GM19240 (cell line): ENCODE measurements at regions not wholly inside any gene's neighbourhood (a gene's known extent, or its start where the extent isn't known, plus 50 kb on each side); places are given as distances from the start of the nearest gene placed in this dataset.

Experiments
- DNase-seq: peaks from one replicate; pipeline ENCODE4 v3.0.0; 2011; ENCODE audit warnings: low spot score; ENCODE audit not compliant: insufficient read length

DNA sequence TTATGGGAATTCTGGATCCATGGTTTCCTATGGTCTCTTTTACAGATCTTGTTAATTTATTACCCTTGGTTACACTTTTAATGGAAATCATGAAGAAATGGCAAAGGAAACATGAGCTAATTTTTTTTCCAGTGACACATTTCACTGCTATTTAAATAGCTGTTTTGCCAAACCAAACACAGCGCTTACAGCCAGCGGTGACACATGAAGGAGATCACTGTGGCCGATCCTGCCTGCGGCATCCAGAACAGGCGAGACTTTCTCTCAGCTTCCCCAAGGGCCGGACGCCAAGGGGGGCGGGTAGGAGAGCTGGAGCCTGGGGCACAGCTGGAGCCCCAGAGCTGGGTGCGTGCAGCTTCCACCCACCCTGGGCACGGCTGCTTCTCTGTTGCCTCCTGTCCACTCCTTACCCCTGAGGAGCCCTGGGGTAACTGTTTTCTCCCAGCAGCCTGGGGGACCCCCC, 81.4 kb upstream of the PKDCC start:
- DNase-seq, result no peak

DNA sequence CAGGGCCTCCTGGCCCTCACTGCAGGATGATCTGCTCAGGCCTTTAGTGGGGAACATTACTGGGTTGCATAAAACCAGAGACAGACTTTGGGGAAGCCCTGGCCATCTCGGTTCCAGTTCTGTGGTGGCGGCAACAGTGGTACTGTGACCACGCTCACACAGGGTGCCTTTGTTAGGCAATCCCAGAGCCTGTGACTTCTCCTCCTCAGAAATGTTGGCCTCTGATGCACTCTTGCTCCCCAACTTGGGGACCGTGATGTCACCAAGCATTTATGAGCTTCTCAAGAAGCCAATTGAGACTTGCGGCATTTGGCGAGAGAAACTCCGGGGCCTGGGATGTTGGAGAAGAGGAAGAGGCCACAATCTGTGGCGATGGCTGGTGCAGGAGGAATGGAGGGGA, 80.9 kb upstream of the PKDCC start:
- DNase-seq, result no peak

DNA sequence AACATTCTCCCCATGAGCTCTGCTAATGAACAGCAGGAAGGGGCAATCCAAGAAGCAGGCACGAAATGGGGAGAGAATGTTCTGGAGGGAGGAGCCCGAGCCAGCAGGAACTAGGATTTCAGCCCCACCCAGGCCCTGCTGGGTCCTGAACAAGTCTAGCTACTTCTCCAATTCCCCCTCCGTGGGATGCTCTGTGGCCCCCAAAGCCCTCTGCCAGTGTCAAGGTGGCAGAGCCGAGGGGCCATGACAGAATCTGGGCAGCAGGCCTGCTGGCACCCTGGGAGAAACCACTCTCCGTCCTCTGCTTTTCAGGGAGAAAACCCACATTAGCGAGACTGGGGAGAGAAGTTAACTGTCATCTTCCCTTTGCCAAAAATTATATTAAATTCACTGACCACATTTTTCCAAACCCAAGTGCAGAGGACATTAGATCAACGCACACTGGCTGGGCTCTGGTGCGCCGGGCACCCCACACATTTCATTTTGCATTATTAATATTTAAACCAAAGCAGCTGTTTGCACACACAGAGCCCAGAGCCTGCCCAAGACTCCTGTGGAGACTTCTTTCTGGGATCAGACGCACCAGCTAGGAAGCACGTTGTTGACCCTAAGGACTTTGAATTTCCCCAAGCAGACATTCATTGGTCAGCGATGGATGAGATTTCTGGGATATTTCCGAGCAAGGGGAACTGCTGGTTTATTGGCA, 80.2 kb upstream of the PKDCC start:
- no peak for DNase-seq

DNA sequence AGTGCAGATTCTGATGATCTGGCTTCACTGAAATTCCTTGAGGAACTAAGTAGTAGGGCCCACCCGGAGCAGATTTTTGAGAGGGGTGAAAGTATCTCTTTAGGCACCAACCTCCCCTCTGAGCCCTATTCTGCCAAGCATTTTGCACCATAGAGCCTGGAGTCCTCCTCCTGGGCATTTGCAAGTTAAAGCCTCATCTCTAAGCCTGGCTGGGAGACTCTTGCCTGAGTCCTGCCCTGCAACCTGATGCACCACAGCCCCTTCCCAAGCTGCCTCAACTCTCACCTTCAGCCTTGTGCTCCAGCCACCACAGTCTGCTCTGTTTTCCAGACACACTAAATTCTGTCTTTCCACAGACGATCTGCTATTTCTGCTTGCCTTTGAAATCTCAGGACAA, 79.6 kb upstream of the PKDCC start:
- no peak for DNase-seq

DNA sequence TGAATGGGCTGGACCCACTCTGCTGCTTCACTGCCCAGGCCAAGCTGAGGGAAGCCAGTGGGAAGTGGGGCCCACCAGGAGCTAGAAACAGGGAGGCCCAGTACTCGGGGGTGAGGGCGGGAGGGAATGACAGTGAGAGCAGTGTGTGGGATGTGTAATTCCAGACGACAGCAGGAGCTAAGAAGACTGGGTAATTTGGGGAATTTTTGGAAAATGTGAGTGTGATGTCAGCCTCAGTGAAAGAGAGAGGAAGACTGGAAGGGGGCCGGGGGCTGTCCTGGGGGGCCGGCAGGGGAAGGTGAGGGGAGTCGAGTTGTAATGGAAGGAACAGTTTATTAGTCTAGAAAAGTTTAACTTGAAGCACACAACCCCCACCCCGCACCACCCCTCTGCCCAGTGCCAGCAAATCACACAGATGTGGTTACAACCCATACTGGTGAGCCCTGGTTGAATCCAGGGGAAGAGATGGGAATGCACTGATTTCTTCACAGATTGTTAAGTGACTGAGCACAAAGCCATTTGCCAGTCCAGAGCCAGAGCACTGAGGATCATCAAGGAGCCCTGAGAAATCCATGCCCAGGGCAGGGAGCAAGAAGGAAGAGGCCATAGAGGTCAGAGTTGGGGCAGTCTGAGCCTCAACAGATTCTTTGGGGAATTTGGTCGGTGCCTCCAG, 76.7 kb upstream of the PKDCC start:
- no peak for DNase-seq

DNA sequence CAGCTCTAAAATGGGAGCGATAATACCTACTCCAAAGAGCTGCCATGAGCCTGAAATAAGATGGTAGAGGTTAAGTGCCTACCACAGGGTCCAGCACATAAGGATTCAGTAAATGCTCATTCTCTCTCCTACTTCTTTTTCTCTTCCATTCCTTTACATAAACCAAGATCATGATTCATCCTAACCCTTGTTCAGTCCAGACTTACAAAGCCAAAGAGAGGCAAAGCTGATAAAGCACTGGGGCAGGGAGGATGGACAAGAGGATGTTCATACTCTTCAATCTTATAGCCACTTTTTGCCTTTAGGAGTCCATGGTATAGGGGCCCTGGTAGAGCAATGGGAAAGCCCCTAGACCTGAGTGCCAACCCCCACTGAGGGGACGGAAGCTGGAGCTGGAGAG, 75.6 kb upstream of the PKDCC start:
- no peak for DNase-seq

DNA sequence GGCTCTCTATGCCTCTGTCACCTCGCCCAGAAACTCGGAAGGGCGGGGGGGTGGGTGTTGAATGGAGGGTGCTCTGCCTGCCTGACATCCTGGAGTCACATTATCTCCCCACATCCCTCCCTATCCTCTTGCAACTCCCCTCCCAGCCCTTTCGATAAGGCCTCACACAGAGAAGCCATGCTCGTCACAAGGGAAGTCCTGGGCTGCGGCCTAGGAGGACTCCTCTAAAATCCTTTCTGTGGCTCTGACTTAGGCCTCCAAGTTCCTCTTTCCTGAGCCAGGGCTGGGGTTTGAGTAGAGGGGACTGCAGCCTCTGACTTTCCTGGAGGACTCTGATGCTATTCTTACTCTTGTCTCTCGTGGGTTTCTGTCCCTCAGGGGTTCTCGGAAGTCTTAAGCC, 75.0 kb upstream of the PKDCC start:
- no peak for DNase-seq

DNA sequence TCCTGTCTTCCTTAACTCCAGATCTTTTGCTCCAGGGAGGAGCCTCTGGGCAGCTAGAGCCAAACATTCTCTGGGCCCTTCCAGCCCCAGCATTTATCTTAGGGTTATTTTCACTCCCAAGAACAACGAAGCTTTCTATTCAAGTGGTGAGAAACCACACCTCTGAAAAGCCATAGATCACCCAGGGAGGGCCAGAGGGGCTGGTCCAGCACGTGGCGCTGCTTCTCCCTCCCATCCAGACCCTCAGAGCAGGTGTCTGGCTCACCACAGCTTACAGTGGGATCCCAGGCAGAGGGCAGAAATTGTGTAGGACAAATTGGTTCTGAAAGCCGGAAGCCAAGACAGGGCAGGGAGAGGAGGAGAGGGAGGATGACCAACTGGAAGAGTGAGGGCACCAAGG, 74.0 kb upstream of the PKDCC start:
- no peak for DNase-seq

DNA sequence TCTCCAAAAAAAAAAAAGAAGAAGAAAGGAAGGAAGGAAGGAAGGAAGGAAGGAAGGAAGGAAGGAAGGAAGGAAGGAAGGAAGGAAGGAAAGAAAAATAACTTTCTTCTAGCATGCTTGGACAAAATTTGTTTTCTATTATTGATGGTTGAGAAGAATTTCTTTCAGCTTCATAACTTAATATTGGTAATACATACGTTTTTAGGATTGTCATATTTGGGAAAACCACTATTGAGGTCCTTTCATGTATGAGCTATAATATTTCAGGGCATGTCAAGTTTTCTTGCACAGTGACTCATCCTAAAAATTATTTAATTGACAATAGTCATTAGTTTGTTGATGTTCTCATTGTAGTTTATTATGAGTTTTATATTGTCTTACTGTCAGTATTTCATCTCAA, 66.4 kb upstream of the PKDCC start:
- no peak for DNase-seq

DNA sequence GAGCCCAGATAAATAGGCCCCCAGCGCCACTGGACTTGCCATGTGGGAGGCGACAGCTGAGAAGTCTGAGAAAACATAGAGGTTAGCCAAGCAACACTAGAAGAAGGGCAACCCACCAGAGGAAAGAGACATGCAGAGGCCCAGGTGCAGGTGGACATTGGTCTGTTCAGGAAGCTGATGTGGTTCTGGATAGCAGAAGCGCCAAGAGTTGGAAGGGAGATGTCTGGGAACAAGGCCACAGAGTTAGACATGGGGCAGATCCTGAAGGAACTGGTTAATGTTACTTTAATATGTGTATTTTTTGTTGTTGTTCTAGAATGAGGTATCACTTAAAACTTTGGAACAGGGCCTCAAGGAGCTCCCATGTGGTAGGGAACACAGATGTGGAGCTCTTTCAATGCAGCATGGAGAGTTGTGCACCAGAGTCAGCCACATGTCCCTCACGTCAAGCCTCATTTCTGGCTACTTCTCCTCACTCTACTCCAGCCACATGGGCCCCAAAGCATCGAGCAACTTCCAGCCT, 62.2 kb upstream of the PKDCC start:
- no peak for DNase-seq

DNA sequence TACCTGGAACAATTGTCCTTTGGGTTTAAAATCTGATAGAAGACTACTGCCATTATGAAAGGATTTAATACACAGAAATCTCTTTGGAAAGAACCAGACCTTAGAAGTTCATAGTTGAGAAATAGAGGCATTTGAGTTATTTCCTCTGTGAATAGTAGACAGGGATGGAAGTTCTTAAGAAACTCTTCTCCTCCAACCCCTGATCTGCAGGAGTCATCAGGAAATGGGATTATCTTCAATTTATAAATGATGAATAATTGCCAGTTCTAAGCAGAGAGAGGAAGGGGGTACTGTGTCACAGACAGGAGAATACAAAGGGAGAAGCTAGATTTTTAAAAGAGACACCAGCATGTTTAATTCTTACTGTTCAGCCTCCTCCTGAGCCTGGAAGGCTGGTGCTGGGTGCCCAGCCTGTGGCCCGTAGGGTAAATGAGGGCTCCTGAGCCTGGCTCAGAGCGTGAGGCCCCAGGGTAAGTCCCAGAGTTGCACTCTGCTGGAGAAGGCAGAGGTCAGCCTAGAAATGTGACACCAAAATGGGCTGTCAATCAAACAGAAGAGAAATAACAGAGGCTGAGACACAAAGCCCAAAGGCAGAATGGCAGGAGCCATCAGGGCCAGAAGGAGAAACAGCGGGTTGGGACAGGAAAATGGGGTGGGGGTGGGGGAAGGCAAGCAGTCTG, 58.2 kb upstream of the PKDCC start:
- DNase-seq, result no peak

DNA sequence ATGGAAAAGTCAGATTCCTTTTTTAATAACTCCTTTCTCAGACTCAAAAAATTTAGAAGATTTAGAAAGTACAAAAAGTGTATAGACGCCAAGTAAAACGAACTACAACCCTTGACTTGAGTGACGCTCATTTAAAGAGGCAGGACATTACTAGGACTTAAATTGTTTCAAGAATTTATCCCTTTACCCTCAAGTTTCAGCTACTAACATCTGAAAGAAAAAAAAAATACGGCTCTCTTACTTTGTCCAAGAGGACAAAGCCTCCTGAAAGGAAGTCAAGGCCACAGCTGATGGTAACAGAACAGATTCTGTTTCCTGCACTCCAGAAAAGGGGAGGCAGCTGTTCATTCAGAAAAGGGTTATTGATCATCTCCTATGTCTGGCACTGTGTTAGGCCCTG, 57.6 kb upstream of the PKDCC start:
- DNase-seq, result no peak

DNA sequence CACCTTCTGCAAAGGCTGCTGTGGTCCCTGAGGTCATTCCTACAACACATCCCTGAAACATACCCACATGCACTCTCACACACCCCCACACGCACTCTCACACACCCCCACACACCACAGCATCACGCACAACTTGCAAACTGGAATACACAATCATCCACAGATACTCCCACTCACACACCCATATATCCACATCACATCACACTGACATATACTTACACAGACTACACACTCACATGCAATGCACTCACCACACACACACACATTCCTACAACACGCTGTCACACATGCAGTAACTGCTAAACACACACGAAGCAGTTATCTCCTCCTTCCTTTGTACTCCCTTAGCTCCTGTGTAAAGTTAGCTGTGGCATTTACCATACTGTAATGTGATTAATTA, 57.1 kb upstream of the PKDCC start:
- no peak for DNase-seq

DNA sequence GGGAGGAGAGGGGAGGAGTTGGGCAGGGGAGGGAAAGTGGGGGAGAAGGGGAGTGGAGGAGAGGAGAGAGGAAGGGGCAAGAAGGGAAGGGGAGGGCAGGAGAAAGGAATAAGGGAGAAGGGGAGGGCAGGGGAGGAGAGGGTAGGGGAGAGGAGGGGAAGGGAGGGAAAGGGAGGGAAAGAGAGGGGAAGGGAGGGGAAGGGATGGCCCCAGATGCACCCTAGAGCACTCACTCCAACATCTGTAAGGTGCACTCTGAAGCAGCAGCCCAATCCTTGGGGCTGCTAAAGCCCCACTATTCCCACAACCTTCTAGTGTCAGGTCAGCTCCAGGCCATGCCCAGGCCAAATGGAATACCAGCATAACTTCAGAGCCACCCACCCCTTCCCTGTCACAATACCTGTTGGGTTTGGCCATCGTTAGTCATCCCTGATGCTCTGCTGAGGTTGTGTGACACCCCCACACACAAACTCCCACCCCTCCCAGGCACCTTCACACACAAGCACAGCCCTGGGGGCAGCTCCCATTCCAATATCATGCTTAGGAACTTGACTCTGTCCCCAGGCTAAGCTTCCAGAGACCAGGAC, 55.7 kb upstream of the PKDCC start:
- DNase-seq, result no peak

DNA sequence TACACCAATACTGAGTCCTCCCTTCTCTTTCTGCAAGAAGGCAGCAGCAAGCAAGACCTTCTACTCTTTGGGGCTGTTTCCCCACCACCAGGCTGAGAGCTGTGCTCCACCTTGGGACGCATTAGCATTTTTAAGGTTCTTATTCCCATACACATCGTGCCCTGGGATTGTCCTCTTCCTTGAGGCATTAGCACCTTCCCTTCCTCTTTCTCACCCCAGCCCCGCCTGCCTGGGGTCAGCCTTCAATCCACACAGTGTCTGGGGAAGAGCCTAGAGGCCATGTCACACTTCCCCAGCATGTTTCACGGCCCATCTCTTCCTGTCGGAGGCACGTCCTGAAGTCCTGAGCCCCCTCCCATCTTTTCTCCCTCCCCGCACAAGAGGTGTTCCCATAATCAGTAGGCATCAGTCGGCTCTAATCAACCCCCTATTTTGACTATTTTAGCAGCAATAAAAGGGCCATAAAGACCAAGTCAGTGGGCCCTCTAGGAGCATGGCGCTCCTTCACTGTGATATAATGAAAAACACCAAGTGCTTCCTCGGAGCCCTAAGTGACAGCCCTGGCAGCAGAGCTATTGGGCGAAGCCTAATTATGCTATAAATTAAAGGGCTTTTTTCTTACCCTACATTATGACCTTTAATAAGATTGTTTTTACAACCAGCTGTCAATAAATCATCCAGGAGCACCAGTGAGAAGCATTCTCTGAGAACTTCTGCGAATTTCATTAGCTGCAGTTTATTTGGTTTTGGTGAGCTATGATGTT, 55.0 kb upstream of the PKDCC start:
- no peak for DNase-seq

DNA sequence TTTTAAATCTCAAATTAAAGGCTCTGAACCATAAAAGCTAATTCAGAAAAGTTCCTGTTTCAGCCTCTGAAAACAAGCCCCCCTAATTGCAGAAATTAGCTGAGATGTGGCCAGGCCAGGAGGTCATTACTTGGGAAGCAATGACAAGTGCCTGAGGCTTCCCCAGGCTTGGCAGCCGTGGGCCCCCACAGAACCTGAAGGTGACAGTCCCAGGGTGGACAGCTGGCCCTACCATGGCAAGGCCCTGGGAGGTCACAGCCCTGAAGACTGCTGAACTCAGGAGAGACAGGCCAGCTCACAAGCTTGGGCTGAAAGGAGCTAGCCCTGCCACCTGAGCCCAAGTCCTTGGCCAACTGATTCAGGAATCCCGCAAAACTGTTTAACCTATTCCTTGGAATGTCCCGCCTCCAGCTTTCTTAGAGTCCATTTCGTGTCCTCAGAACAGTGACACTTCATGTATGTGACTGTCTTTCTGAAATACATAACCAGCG, 54.3 kb upstream of the PKDCC start:
- no peak for DNase-seq

DNA sequence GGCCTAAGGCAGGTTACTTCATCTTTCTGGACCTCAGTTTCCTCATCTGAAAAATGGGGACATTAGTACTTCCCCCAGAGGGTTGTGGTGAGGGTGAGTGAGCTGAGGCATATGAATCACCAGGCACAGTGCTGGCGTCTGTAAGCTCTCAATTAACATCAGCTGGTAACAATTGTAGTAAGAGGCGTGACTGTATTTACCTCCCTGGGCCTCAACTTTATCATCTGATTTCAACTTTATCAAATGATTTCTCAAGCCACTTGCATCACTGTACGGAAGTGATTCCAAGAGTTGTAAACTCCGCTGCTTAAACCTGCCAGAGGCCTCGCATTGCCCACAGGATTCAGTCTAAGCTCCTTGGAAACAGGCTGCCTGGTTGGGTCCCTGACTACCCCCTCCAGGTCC, 53.6 kb upstream of the PKDCC start:
- DNase-seq, result no peak

DNA sequence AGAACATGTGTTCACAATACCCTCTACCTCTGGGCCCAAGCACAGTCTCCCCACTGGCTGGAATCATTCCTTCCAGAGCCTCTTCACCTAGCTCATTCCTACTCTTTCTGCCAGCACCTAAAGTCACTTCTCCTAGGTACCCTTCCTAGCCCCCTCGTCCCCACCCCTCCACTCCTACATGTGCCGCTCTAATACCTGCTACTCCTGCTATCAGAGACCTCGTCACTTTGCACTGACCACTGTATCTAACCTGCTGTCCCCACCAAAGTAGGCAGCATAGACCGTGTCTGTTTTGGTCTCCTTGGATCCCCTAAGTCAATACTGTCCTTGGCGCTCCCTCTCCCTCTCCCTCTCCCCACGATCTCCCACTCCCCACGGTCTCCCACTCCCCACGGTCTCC, 53.2 kb upstream of the PKDCC start:
- no peak for DNase-seq

DNA sequence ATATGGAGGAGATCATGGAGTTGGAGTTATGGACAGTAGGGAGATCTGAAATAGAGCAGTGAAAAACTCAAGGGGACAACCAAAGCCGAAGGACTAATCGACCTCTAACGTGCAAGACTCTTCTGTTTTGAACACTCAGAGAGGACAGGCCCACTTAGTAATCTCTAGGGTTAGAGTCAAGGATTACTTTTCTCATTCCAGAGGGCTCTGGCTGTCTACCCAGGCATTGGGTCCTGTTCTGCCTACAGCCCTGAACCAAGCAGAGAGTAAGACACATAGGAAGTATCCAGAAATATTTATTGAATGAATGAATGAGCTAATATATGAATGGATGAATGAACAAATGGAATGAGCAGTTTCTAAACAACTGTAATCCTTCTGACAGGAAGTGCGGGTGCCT, 50.3 kb upstream of the PKDCC start:
- no peak for DNase-seq
